H1 (cell line): ENCODE measurements at regions not wholly inside any gene's neighbourhood (a gene's known extent, or its start where the extent isn't known, plus 50 kb on each side); places are given as distances from the start of the nearest gene placed in this dataset.

ENCODE experiments used
- CTCF ChIA-PET: fragments of 300-600 bp; sonication (Branson Sonifier 250); formaldehyde crosslinking; loops from one replicate; lab custom pipeline; 2021; ENCODE audit not compliant: partially characterized antibody; lab: Charles Lee
- POLR2A ChIA-PET: fragments of 300-600 bp; sonication (Branson Sonifier 250); formaldehyde crosslinking; loops from one replicate; lab custom pipeline; 2021; ENCODE audit warnings: inconsistent platforms; ENCODE audit not compliant: partially characterized antibody; lab: Charles Lee
- DNase-seq, 2 experiments: peaks; one replicate each; pipeline versions ENCODE4 v3.0.0 to v3.0.0-alpha.2; 2010 to 2022; ENCODE audit warnings: low spot score in 2 of 2, low read depth in 1 of 2, mixed read lengths in 1 of 2
- FAIRE-seq: peaks from 2 replicates; lab custom pipeline; 2011; peaks lifted over from hg19 to GRCh38; lab: Jason Lieb, UNC
- H2AFZ ChIP-seq: 2 replicates; pipeline ENCODE4 v1.8.1; 2012; ENCODE audit warnings: low read length, inconsistent platforms
- H2AK5ac ChIP-seq: 2 replicates; pipeline ENCODE4 v1.6.1; 2013; ENCODE audit warnings: low read depth, low read length
- H2BK120ac ChIP-seq: replicated peaks from 2 replicates; pipeline ENCODE3; 2013; ENCODE audit warnings: low read depth, low read length, inconsistent platforms
- H2BK12ac ChIP-seq: 2 replicates; pipeline ENCODE4 v1.6.1; 2013; ENCODE audit warnings: low read depth, low read length
- H2BK15ac ChIP-seq: 2 replicates; pipeline ENCODE4 v1.6.1; 2013; ENCODE audit warnings: low read length
- H2BK20ac ChIP-seq: 2 replicates; pipeline ENCODE4 v1.6.1; 2013; ENCODE audit warnings: low read length
- H2BK5ac ChIP-seq: 2 replicates; pipeline ENCODE4 v1.6.1; 2013; ENCODE audit warnings: low read depth, low read length
- H3K14ac ChIP-seq: 2 replicates; pipeline ENCODE4 v1.6.1; 2013; ENCODE audit warnings: inconsistent platforms; ENCODE audit not compliant: insufficient read length
- H3K18ac ChIP-seq: 2 replicates; pipeline ENCODE4 v1.6.1; 2013; ENCODE audit warnings: low read length; ENCODE audit errors: extremely low read depth
- H3K23ac ChIP-seq: 2 replicates; pipeline ENCODE4 v1.6.1; 2013; ENCODE audit warnings: inconsistent platforms; ENCODE audit not compliant: insufficient read length
- H3K23me2 ChIP-seq: 2 replicates; pipeline ENCODE4 v1.6.1; 2013; ENCODE audit warnings: low read depth, low read length
- H3K27ac ChIP-seq: 2 replicates; pipeline ENCODE4 v1.6.1; 2011; ENCODE audit warnings: low read depth, low read length, inconsistent platforms
- H3K27me3 ChIP-seq, 4 experiments: replicated peaks in 1 of 4; 1 replicate in 1 of 4; 2 replicates in 3 of 4; pipeline versions ENCODE4 v1.6.1 to v1.8.1; 2011 to 2013; ENCODE audit warnings: low read length in 3 of 4, mild to moderate bottlenecking in 3 of 4, inconsistent platforms in 2 of 4, mixed read lengths in 2 of 4, moderate library complexity in 1 of 4; ENCODE audit not compliant: control insufficient read depth in 3 of 4, insufficient read depth in 3 of 4; ENCODE audit errors: extremely low read depth in 1 of 4
- H3K36me3 ChIP-seq, 4 experiments: 2 replicates each; pipeline versions ENCODE4 v1.6.1 to v1.8.1; 2011 to 2013; ENCODE audit warnings: mild to moderate bottlenecking in 4 of 4, low read length in 3 of 4, moderate library complexity in 2 of 4, control low read depth in 1 of 4, inconsistent platforms in 1 of 4; ENCODE audit not compliant: insufficient read depth in 4 of 4, control insufficient read depth in 2 of 4
- H3K4ac ChIP-seq: replicated peaks from 2 replicates; pipeline ENCODE3; 2013; ENCODE audit warnings: low read length, low read depth, mixed read lengths, inconsistent platforms; ENCODE audit not compliant: insufficient read length
- H3K4me1 ChIP-seq, 4 experiments: replicated peaks in 1 of 4; 1 replicate in 1 of 4; 2 replicates in 3 of 4; pipeline versions ENCODE4 v1.6.1 to v1.8.1; 2011 to 2013; ENCODE audit warnings: low read length in 3 of 4, inconsistent platforms in 2 of 4, mixed read lengths in 1 of 4; ENCODE audit not compliant: insufficient read depth in 4 of 4, control insufficient read depth in 3 of 4
- H3K4me2 ChIP-seq, 2 experiments: 2 replicates each; pipeline versions ENCODE4 v1.6.1 to v1.8.1; 2011 to 2013; ENCODE audit warnings: low read depth in 2 of 2, low read length in 2 of 2, control low read depth in 1 of 2, inconsistent platforms in 1 of 2, mild to moderate bottlenecking in 1 of 2; ENCODE audit not compliant: insufficient read depth in 1 of 2
- H3K4me3 ChIP-seq, 4 experiments: fragments of 200-600, 300-600 bp in 1 of 4; sonication (generic), shearing (Covaris generic), sonication (Bioruptor Twin) in 1 of 4; 2 replicates each; pipeline versions ENCODE4 v1.5.1 to v1.8.1; 2011 to 2016; ENCODE audit warnings: low read length in 4 of 4, low read depth in 3 of 4, control low read depth in 2 of 4, inconsistent platforms in 2 of 4, mild to moderate bottlenecking in 2 of 4, mixed read lengths in 1 of 4, moderate library complexity in 1 of 4; ENCODE audit not compliant: insufficient read depth in 2 of 4; ENCODE audit errors: extremely low read depth in 1 of 4
- H3K56ac ChIP-seq: replicated peaks from 2 replicates; pipeline ENCODE3; 2013; ENCODE audit warnings: low read depth, mild to moderate bottlenecking, mixed read lengths, low read length, inconsistent platforms; ENCODE audit not compliant: insufficient read length
- H3K79me1 ChIP-seq: 2 replicates; pipeline ENCODE4 v1.6.1; 2013; ENCODE audit warnings: low read depth, low read length, control low read depth
- H3K79me2 ChIP-seq, 2 experiments: 2 replicates each; pipeline versions ENCODE4 v1.6.1 to v1.8.1; 2012 to 2013; ENCODE audit warnings: low read length in 2 of 2, mild to moderate bottlenecking in 2 of 2, inconsistent platforms in 1 of 2; ENCODE audit not compliant: insufficient read depth in 2 of 2, control insufficient read depth in 1 of 2
- H3K9ac ChIP-seq, 4 experiments: replicated peaks in 1 of 4; 1 replicate in 1 of 4; 2 replicates in 3 of 4; pipeline versions ENCODE4 v1.6.1 to v1.8.1; 2011 to 2013; ENCODE audit warnings: low read depth in 3 of 4, low read length in 3 of 4, control low read depth in 2 of 4, mild to moderate bottlenecking in 2 of 4, moderate library complexity in 2 of 4, inconsistent platforms in 1 of 4; ENCODE audit errors: extremely low read depth in 1 of 4
- H3K9me3 ChIP-seq, 2 experiments: 2 replicates each; pipeline versions ENCODE4 v1.6.1 to v1.8.1; 2012 to 2013; ENCODE audit warnings: mild to moderate bottlenecking in 2 of 2, moderate library complexity in 2 of 2, control low read depth in 1 of 2, inconsistent platforms in 1 of 2, low read depth in 1 of 2, low read length in 1 of 2, mixed read lengths in 1 of 2; ENCODE audit not compliant: insufficient read depth in 2 of 2
- H4K20me1 ChIP-seq, 2 experiments: replicated peaks in 1 of 2; 2 replicates each; pipeline versions ENCODE3 to v1.8.1; 2011 to 2013; ENCODE audit warnings: inconsistent platforms in 2 of 2, low read length in 2 of 2, mild to moderate bottlenecking in 1 of 2; ENCODE audit not compliant: insufficient read depth in 2 of 2, control insufficient read depth in 1 of 2
- H4K5ac ChIP-seq: 2 replicates; pipeline ENCODE4 v1.6.1; 2013; ENCODE audit warnings: low read length, low read depth, mixed read lengths, inconsistent platforms; ENCODE audit not compliant: insufficient read length
- H4K8ac ChIP-seq: 2 replicates; pipeline ENCODE4 v1.8.0; 2013; ENCODE audit warnings: mild to moderate bottlenecking, moderate library complexity, low read length, inconsistent platforms; ENCODE audit not compliant: insufficient read depth; ENCODE audit errors: extremely low read depth
- H4K91ac ChIP-seq: replicated peaks from 2 replicates; pipeline ENCODE3; 2013; ENCODE audit warnings: low read length, mixed read lengths, inconsistent platforms; ENCODE audit not compliant: insufficient read length
- GTF2F1 ChIP-seq: IDR thresholded peaks from 2 replicates; pipeline ENCODE4 v1.6.1; 2012; ENCODE audit warnings: low read depth, low read length, improper control_type of control experiment, borderline replicate concordance
- MAFK ChIP-seq: IDR thresholded peaks from 2 replicates; pipeline ENCODE4 v1.6.1; 2012; ENCODE audit warnings: low read depth, mild to moderate bottlenecking, improper control_type of control experiment, low read length
- WGBS, 2 experiments: shearing (Covaris generic) in 1 of 2; methylation state at CpG; one replicate each; pipeline versions ENCODE4 v1.1.6 to v1.1.7; 2013 to 2015; ENCODE audit warnings: low lambda C conversion rate in 2 of 2, mixed read lengths in 2 of 2, inconsistent platforms in 1 of 2, low coverage in 1 of 2, missing lambda C conversion rate in 1 of 2; ENCODE audit not compliant: insufficient replicate concordance in 2 of 2, insufficient coverage in 1 of 2, insufficient read length in 1 of 2; ENCODE audit errors: extremely low coverage in 1 of 2, missing lambda C conversion rate in 1 of 2; 5-methylcytosine and 5-hydroxymethylcytosine counted together

GRCh38 chr22:47727641-47728040 is 965.2 kb downstream of the TBC1D22A start:
- H3K4me3 ChIP-seq: no peak overlapping the region
- no peak overlapping the region for H3K23ac ChIP-seq
- no peak overlapping the region for H3K27ac ChIP-seq
- H2AK5ac ChIP-seq: no peak overlapping the region
- no peaks in the 10 kb centered on the region for H4K20me1 ChIP-seq
- no peak overlapping the region for H4K91ac ChIP-seq
- ChIA-PET POLR2A (no interaction called here), CTCF (interaction anchor here (0.6 kb wide), 1 partner anchor 84 kb away, joined by 3 read pairs; no protein-coding TSS in a partner anchor)
- H3K4ac ChIP-seq: no peak overlapping the region
- no peak overlapping the region for H2BK12ac ChIP-seq
- WGBS, 2 experiments: 48% methylated on average over 1 of the region's 1 CpG; no CpG with 5 or more reads in 1 of the 2 experiments
- H2AFZ ChIP-seq: no peak overlapping the region
- DNase-seq: no peak
- no peak overlapping the region; the same call in 1 of the 2 replicates for H2BK5ac ChIP-seq
- FAIRE-seq: no peak
- H3K18ac ChIP-seq: peak overlapping the region; percentile 24; the same call in 1 of the 2 replicates
- H2BK20ac ChIP-seq: no peak overlapping the region
- no peak overlapping the region for H3K56ac ChIP-seq
- H3K79me2 ChIP-seq: no peaks in the 10 kb centered on the region
- H4K5ac ChIP-seq: no peak overlapping the region
- H3K14ac ChIP-seq: no peak overlapping the region
- H3K27me3 ChIP-seq: no peaks in the 10 kb centered on the region
- H4K8ac ChIP-seq: no peak overlapping the region
- H3K23me2 ChIP-seq: no peaks in the 10 kb centered on the region
- H3K9me3 ChIP-seq: peaks cover 10 to 13% of the 10 kb centered on the region in 2 experiments
- H3K79me1 ChIP-seq: no peaks in the 10 kb centered on the region
- peaks cover 0 to 3% (median under 1%) of the 10 kb centered on the region in 4 experiments; a peak in 2 of 7 replicates for H3K4me1 ChIP-seq
- peak overlapping the region; percentile 8 to 22; a peak in 1 of 4 replicates for H3K4me2 ChIP-seq
- no peak overlapping the region for H3K9ac ChIP-seq
- H2BK15ac ChIP-seq: no peak overlapping the region
- TF ChIP-seq GTF2F1: no peak
- 0 out of 2 replicates have a peak, but pooled peaks have one; percentile 9 for TF ChIP-seq MAFK
- H3K36me3 ChIP-seq: no peaks in the 10 kb centered on the region; a peak in 1 of 8 replicates
- H2BK120ac ChIP-seq: no peak overlapping the region
